ENCODE measurements at regions not wholly inside any gene's neighbourhood (a gene's known extent, or its start where the extent isn't known, plus 50 kb on each side); places are given as distances from the start of the nearest gene placed in this dataset.

DNA sequence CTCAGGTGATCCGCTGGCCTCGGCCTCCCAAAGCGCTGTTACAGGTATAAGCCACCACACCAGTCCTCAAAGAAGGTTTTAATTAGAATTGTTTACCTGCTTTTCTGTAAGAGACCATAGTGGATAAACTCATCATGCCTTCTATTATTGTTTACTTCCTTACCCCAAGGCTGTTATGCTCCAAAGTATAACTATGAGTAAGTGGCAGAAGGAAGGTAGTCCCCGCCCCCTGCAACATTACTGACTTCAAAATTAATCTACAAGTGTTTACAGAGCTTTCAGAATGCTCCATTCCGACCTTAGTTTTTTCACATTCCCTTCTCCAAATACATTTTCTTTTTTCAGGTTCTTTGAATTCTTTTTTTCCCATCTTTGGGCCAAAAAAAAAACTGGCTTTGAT lies 480.5 kb upstream of the NOX3 start:
- TF ChIP-seq, protein P1, sequence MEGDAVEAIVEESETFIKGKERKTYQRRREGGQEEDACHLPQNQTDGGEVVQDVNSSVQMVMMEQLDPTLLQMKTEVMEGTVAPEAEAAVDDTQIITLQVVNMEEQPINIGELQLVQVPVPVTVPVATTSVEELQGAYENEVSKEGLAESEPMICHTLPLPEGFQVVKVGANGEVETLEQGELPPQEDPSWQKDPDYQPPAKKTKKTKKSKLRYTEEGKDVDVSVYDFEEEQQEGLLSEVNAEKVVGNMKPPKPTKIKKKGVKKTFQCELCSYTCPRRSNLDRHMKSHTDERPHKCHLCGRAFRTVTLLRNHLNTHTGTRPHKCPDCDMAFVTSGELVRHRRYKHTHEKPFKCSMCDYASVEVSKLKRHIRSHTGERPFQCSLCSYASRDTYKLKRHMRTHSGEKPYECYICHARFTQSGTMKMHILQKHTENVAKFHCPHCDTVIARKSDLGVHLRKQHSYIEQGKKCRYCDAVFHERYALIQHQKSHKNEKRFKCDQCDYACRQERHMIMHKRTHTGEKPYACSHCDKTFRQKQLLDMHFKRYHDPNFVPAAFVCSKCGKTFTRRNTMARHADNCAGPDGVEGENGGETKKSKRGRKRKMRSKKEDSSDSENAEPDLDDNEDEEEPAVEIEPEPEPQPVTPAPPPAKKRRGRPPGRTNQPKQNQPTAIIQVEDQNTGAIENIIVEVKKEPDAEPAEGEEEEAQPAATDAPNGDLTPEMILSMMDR (IDR thresholded peaks at IDR 0.05): no peak
- TF ChIP-seq POLR2A (IDR thresholded peaks at IDR 0.05): no peak
